Neutrophil (primary cell): ENCODE measurements at regions not wholly inside any gene's neighbourhood (a gene's known extent, or its start where the extent isn't known, plus 50 kb on each side); places are given as distances from the start of the nearest gene placed in this dataset.

Source experiments
- H3K27ac ChIP-seq: fragments of 200-600 bp; sonication (generic); 2 replicates; pipeline ENCODE4 v1.5.1; 2016; ENCODE audit warnings: mild to moderate bottlenecking, moderate library complexity
- H3K27me3 ChIP-seq: fragments of 200-600 bp; sonication (generic); 2 replicates; pipeline ENCODE4 v1.6.0; 2016; ENCODE audit warnings: mild to moderate bottlenecking
- H3K36me3 ChIP-seq: fragments of 200-600 bp; sonication (generic); 2 replicates; pipeline ENCODE4 v1.5.1; 2017
- H3K4me1 ChIP-seq, 2 experiments: fragments of 200-600 bp in 1 of 2; sonication (generic) in 1 of 2; 1 replicate in 1 of 2; 2 replicates in 1 of 2; pipeline versions ENCODE4 v1.5.1 to v1.6.1; 2013 to 2016; ENCODE audit warnings: low read depth in 1 of 2, low read length in 1 of 2, mild to moderate bottlenecking in 1 of 2, moderate library complexity in 1 of 2; ENCODE audit not compliant: control insufficient read depth in 1 of 2, insufficient read depth in 1 of 2
- H3K4me3 ChIP-seq, 2 experiments: fragments of 200-600 bp in 1 of 2; sonication (generic) in 1 of 2; 1 replicate in 1 of 2; 2 replicates in 1 of 2; pipeline ENCODE4 v1.5.1; 2013 to 2016; ENCODE audit warnings: low read depth in 1 of 2, low read length in 1 of 2, mild to moderate bottlenecking in 1 of 2, moderate library complexity in 1 of 2
- H3K9me3 ChIP-seq: fragments of 200-600 bp; sonication (generic); 2 replicates; pipeline ENCODE4 v1.5.1; 2016
- TF ChIP-seq, protein P1 (sequence below): fragments of 200-600 bp; sonication (generic); IDR thresholded peaks from 2 replicates; pipeline ENCODE4 v1.5.1; 2016; ENCODE audit warnings: antibody characterized with exemption

DNA sequence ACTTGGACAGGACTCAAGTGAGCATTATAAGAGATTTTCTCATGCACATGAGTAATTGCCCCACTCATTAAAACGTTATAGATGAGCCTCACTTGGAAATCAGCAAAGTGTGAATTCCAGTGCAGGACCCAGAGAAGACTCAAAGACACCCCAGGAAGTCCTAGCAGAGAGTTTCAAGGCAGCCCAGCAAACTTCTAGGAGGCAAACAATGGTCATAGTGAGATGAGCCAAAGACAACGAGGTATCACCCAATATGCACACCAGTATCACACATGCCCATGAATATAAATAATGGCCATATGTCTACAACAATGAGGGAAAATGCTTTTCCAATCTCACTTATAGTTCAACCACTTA, 245.9 kb downstream of the ACTL7B start:
- H3K27me3 ChIP-seq, result no peaks in the 10 kb centered on the region
- H3K27ac ChIP-seq, result no peak overlapping the region
- H3K4me3 ChIP-seq, result no peak overlapping the region
- H3K9me3 ChIP-seq, result no peaks in the 10 kb centered on the region
- H3K4me1 ChIP-seq, result no peaks in the 10 kb centered on the region
- TF ChIP-seq, protein P1, sequence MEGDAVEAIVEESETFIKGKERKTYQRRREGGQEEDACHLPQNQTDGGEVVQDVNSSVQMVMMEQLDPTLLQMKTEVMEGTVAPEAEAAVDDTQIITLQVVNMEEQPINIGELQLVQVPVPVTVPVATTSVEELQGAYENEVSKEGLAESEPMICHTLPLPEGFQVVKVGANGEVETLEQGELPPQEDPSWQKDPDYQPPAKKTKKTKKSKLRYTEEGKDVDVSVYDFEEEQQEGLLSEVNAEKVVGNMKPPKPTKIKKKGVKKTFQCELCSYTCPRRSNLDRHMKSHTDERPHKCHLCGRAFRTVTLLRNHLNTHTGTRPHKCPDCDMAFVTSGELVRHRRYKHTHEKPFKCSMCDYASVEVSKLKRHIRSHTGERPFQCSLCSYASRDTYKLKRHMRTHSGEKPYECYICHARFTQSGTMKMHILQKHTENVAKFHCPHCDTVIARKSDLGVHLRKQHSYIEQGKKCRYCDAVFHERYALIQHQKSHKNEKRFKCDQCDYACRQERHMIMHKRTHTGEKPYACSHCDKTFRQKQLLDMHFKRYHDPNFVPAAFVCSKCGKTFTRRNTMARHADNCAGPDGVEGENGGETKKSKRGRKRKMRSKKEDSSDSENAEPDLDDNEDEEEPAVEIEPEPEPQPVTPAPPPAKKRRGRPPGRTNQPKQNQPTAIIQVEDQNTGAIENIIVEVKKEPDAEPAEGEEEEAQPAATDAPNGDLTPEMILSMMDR, result no peak
- no peaks in the 10 kb centered on the region for H3K36me3 ChIP-seq

DNA sequence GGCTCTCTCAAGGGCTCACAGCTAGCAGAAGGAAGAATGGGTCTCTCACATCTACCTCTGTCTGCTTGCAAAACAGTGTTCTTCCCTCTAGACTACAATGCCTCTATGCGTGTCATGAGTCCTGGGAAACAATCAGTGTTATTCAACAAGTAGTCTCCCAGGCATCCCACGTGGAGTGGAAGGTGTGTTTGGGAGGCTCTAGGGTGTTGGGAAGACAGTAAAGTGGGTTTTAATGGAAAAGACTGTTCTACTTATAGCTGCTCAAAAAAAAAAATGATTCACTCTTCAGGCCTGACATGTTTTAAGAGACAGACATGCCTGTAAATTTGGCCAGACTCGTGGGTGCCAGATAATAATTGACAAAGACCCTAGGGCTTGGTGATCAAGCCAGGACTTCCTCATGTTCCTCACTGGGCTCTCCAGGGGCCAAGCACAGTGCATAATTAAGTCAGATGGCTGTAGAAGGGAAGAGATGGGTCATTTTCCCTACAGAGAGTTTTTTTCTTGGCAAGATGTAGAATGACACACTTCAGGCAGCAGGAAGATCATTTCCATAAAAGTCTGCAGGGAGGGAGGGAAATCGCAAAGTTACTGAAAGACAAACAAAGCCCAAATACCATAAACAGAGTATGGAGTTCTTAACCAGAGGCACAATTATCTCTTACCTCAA, 246.4 kb downstream of the ACTL7B start:
- TF ChIP-seq, protein P1, result no peak
- Histone ChIP-seq H3K27ac (no peak overlapping the region), H3K4me3 (no peak overlapping the region), H3K27me3 (no peaks in the 10 kb centered on the region), H3K4me1 (no peaks in the 10 kb centered on the region), H3K9me3 (no peaks in the 10 kb centered on the region), H3K36me3 (no peaks in the 10 kb centered on the region)

DNA sequence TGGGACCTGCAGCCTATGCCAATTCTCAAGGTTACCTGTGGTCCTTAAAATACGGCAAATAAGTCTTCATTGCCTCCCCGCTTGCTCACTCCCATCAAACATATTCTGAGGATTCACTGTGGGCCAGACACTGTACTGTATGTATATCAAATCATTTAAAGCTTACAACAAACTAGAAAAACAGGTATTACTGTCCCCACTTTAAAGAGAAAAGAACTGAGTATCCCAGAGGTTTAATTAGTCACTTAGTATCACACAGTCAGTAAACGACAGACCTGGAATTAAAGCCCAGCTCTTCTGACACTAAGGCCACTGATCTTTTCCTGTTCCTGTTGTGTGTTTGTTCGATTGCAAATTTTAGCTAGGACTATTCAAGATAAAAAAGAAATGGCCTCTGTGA, 248.2 kb downstream of the ACTL7B start:
- no peak overlapping the region for H3K4me3 ChIP-seq
- H3K27ac ChIP-seq, result no peak overlapping the region
- no peaks in the 10 kb centered on the region for H3K4me1 ChIP-seq
- no peaks in the 10 kb centered on the region for H3K36me3 ChIP-seq
- TF ChIP-seq, protein P1, result no peak
- H3K9me3 ChIP-seq, result no peaks in the 10 kb centered on the region
- no peaks in the 10 kb centered on the region for H3K27me3 ChIP-seq

DNA sequence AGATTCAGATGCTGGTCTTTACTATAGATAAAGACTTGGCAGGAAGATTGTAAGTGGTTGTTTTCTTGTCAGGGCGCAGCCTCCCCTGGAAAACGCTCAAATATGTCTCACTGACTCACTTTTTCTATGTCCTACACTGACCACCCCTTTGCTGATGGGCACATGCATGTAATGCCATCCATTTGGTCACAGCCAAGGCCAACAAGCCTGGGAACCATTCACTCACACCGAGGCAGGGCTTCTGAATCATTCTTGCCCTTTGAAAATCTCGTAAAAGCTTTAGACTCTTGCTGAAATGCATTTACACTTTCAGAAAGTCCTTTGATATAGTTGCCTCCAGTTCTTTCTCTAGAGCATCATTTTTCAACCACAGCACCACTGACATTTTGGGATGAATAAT, 249.4 kb downstream of the ACTL7B start:
- H3K9me3 ChIP-seq, result no peaks in the 10 kb centered on the region

DNA sequence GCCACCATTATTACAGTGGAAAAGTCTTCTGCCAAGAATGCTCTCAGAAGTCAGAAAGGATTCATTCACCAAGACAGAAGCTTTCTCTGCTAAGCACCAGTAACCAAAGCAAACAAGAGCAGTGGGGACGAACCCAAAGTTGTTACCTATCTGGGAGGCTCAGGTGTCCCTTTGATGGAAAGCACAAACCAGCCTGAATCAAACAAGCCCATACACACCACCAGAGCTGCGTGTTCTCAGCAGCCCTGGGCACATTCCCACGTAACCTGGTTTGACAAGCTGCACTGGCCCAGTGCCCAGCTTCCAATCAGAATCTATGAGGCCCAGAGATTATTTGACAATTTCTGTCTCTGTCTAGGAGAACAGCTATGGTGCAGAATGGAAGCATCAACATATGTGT, 252.6 kb downstream of the ACTL7B start:
- no peak overlapping the region for H3K4me3 ChIP-seq
- no peaks in the 10 kb centered on the region for H3K9me3 ChIP-seq
- TF ChIP-seq, protein P1, result no peak
- H3K36me3 ChIP-seq, result no peaks in the 10 kb centered on the region
- H3K27me3 ChIP-seq, result no peaks in the 10 kb centered on the region
- no peak overlapping the region for H3K27ac ChIP-seq
- H3K4me1 ChIP-seq, result no peaks in the 10 kb centered on the region

More for the DNA sequence above, 249.4 kb downstream of the ACTL7B start:
- Histone ChIP-seq H3K36me3 (no peaks in the 10 kb centered on the region), H3K27me3 (no peaks in the 10 kb centered on the region), H3K4me1 (no peaks in the 10 kb centered on the region), H3K27ac (no peak overlapping the region), H3K4me3 (no peak overlapping the region)
- TF ChIP-seq, protein P1, result no peak

DNA sequence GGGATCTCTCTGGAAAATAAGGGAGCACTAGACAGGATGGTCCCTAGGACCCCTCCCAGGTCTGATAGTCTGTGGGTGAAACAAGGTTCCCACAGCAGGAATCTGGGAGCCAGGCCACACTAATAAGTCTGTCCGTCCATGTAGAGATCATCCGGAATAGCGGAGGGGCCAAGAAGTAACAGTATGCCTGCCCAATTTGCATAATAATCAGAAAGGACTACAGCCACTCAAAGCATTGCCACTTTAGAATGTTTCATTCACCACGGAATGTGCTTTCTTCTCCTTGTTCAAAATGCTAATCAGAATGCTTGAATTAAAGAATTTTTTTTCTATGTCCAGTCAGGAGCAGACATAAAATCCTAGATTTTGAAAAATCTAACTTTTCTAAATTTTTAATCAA, 254.9 kb downstream of the ACTL7B start:
- no peak overlapping the region for H3K4me3 ChIP-seq

More for the DNA sequence above, 254.9 kb downstream of the ACTL7B start:
- no peaks in the 10 kb centered on the region for H3K36me3 ChIP-seq
- no peaks in the 10 kb centered on the region for H3K4me1 ChIP-seq
- H3K27me3 ChIP-seq, result no peaks in the 10 kb centered on the region
- TF ChIP-seq, protein P1, result no peak
- no peak overlapping the region for H3K27ac ChIP-seq
- H3K9me3 ChIP-seq, result no peaks in the 10 kb centered on the region
